LNCaP clone FGC (cell line): ENCODE measurements at regions not wholly inside any gene's neighbourhood (a gene's known extent, or its start where the extent isn't known, plus 50 kb on each side); places are given as distances from the start of the nearest gene placed in this dataset.

Source experiments
- DNase-seq: peaks from one replicate; pipeline ENCODE4 v3.0.0-alpha.2; 2011; ENCODE audit warnings: low read depth
- H3K4me3 ChIP-seq: 2 replicates; pipeline ENCODE4 v1.5.1; 2011; ENCODE audit warnings: mild to moderate bottlenecking, low read depth, low read length, control low read depth
- CTCF ChIP-seq: IDR thresholded peaks from 2 replicates; pipeline ENCODE4 v1.5.1; 2012; ENCODE audit warnings: mild to moderate bottlenecking; ENCODE audit not compliant: control insufficient read depth, insufficient read depth; ENCODE audit errors: extremely low read depth

DNA sequence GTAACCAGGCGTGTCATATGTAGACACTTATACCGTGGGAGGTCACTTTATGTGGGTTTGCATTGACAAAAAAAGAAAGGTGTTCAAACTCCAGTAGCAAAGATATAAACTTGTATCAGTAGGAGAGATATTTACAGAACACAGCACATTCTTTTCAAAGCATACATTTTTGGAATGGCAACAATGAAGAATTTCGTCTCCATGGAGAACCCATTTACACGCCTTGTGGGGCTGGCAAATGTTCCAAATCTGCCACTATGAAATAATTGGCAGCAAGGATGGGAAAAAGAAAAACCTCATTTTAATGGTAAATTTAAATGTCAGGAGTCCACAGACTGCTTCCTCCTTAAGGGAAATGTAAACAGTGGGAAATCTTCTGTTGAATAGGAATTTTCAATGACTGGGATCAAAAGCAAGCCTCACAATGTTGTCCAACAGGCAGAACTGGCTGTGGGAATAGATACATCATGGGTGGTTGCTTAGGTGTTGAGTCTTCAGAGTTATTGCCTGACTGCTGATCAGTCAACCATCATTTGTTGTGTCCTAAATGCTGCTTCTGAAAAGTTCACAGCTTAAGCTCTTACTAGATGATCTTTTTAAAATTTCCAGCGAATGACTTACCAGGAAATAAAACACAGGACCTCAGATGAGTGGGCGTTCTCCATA, 256.6 kb upstream of the SEMA3C start:
- no peak overlapping the region for H3K4me3 ChIP-seq
- no peak for TF ChIP-seq CTCF
- DNase-seq, result no peak

DNA sequence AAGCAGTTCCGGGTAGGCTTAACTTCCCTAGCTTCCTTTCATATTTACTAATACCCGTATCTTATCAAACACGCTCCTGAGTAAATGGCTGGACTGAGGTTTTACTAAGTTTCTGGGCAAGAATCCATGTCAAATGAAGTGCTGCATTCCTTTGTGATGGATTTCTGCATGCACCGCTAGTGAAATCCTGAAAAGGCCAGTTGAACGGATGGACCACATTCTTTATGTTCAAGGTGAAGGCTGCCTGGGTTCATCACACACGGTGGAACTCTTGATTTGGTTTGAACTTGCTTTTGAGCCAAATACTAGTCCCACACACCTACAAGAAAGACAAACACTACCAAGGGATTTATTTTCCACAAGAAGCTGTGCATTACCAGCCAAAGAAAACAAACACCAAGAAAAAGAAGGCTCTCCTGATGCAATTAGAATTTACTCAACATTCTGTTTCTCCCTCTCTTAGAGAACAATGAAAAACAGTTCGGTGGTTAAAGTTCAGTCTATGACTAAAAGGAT, 255.0 kb upstream of the SEMA3C start:
- no peak overlapping the region for H3K4me3 ChIP-seq
- no peak for TF ChIP-seq CTCF
- DNase-seq, result peak; percentile 30

GRCh38 chr7:81170291-81170690, 251.4 kb upstream of the SEMA3C start:
- DNase-seq, result no peak
- TF ChIP-seq CTCF, result no peak
- H3K4me3 ChIP-seq, result no peak overlapping the region

DNA sequence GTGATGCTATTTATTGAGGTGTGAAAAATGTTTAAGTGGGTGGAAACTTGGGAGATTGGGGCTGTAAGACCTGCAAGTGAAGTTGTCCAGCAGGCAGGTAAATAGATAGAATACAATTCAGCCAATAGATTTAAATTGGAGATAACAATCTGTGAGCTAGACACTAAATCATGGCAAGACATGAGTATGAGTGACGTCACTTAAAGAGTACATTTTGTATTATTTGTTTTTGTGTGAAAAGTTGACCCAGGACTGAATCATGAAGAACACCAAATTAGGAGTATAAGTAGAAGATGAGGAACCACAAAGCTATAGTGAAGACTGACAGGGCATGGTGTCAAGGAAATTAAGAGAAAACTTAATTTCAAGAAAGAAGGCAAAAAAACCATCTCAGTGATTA, 249.1 kb upstream of the SEMA3C start:
- no peak for TF ChIP-seq CTCF
- DNase-seq, result no peak
- no peak overlapping the region for H3K4me3 ChIP-seq

DNA sequence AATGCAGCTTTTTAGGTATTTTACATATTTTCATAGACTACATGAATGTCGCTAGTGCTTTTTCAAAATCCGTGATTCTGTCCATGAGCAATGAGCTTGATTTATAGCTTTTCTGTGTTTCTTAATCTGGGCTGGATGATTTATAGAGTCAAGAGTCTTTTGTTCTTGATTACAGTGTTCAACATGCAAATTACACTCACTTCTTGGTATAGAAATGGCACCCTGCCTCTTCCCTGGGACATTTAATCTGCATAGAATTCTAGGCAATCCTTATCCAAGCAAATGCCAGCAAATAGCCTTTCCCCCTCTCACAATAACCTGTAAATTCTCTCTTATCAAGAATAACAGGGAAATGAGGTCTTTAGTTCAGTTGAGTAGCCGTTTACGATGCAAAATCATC, 246.2 kb upstream of the SEMA3C start:
- no peak for TF ChIP-seq CTCF
- no peak for DNase-seq
- H3K4me3 ChIP-seq, result no peak overlapping the region

- H3K4me3 ChIP-seq, result no peak overlapping the region
- DNase-seq, result no peak
- TF ChIP-seq CTCF, result no peak
Observed at GRCh38 chr7:81162771-81163525, 244.1 kb upstream of the SEMA3C start.
